ENCODE measurements at regions not wholly inside any gene's neighbourhood (a gene's known extent, or its start where the extent isn't known, plus 50 kb on each side); places are given as distances from the start of the nearest gene placed in this dataset.

DNA sequence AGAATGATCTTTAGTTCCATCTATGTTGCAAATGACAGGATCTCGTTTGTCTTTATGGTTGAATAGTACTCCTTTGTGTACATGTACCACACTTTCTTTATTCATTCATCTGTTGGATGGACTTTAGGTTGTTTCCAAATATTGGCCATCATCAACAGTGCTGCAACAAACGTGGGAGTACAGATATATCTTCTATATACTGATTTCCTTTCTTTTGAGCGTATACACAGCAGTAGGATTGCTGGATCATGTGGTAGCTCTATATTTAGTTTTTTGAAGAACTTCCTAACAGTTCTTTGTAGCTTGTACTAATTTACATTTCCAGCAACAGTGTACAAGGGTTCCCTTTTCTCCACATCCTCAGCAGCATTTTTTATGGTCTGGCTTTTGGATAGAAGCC lies 407.5 kb upstream of the ANO5 start:
- ATAC-seq = no peak
- TF ChIP-seq TOX (CRISPR knock-in tag; IDR thresholded peaks at IDR 0.05; ENCODE audit: borderline replicate concordance) (no peak), GLIS3 (CRISPR knock-in tag; IDR thresholded peaks at IDR 0.05) (no peak), ZFP30 (CRISPR knock-in tag; IDR thresholded peaks at IDR 0.05) (no peak), BACH2 (CRISPR knock-in tag; IDR thresholded peaks at IDR 0.05; ENCODE audit: borderline replicate concordance) (no peak), SNAI2 (CRISPR knock-in tag; IDR thresholded peaks at IDR 0.05) (no peak), ZNF565 (CRISPR knock-in tag; conservative IDR thresholded peaks at IDR 0.05; ENCODE audit: low read depth) (no peak), ZFP3 (CRISPR knock-in tag; IDR thresholded peaks at IDR 0.05) (no peak), PPARA (CRISPR knock-in tag; IDR thresholded peaks at IDR 0.05; ENCODE audit: borderline replicate concordance) (no peak), ZNF8 (CRISPR knock-in tag; IDR thresholded peaks at IDR 0.05) (no peak), RARB (CRISPR knock-in tag; IDR thresholded peaks at IDR 0.05) (no peak), ESRRG (CRISPR knock-in tag; IDR thresholded peaks at IDR 0.05) (no peak), ISL1 (CRISPR knock-in tag; IDR thresholded peaks at IDR 0.05) (no peak)
- TF ChIP-seq, protein P1, sequence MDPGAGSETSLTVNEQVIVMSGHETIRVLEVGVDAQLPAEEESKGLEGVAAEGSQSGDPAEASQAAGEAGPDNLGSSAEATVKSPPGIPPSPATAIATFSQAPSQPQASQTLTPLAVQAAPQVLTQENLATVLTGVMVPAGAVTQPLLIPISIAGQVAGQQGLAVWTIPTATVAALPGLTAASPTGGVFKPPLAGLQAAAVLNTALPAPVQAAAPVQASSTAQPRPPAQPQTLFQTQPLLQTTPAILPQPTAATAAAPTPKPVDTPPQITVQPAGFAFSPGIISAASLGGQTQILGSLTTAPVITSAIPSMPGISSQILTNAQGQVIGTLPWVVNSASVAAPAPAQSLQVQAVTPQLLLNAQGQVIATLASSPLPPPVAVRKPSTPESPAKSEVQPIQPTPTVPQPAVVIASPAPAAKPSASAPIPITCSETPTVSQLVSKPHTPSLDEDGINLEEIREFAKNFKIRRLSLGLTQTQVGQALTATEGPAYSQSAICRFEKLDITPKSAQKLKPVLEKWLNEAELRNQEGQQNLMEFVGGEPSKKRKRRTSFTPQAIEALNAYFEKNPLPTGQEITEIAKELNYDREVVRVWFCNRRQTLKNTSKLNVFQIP (CRISPR knock-in tag; IDR thresholded peaks at IDR 0.05; ENCODE audit: borderline replicate concordance, low read depth) = no peak
- TF ChIP-seq, protein P2, sequence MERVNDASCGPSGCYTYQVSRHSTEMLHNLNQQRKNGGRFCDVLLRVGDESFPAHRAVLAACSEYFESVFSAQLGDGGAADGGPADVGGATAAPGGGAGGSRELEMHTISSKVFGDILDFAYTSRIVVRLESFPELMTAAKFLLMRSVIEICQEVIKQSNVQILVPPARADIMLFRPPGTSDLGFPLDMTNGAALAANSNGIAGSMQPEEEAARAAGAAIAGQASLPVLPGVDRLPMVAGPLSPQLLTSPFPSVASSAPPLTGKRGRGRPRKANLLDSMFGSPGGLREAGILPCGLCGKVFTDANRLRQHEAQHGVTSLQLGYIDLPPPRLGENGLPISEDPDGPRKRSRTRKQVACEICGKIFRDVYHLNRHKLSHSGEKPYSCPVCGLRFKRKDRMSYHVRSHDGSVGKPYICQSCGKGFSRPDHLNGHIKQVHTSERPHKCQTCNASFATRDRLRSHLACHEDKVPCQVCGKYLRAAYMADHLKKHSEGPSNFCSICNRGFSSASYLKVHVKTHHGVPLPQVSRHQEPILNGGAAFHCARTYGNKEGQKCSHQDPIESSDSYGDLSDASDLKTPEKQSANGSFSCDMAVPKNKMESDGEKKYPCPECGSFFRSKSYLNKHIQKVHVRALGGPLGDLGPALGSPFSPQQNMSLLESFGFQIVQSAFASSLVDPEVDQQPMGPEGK (CRISPR knock-in tag; IDR thresholded peaks at IDR 0.05; ENCODE audit: borderline replicate concordance) = no peak
- TF ChIP-seq, protein P3, sequence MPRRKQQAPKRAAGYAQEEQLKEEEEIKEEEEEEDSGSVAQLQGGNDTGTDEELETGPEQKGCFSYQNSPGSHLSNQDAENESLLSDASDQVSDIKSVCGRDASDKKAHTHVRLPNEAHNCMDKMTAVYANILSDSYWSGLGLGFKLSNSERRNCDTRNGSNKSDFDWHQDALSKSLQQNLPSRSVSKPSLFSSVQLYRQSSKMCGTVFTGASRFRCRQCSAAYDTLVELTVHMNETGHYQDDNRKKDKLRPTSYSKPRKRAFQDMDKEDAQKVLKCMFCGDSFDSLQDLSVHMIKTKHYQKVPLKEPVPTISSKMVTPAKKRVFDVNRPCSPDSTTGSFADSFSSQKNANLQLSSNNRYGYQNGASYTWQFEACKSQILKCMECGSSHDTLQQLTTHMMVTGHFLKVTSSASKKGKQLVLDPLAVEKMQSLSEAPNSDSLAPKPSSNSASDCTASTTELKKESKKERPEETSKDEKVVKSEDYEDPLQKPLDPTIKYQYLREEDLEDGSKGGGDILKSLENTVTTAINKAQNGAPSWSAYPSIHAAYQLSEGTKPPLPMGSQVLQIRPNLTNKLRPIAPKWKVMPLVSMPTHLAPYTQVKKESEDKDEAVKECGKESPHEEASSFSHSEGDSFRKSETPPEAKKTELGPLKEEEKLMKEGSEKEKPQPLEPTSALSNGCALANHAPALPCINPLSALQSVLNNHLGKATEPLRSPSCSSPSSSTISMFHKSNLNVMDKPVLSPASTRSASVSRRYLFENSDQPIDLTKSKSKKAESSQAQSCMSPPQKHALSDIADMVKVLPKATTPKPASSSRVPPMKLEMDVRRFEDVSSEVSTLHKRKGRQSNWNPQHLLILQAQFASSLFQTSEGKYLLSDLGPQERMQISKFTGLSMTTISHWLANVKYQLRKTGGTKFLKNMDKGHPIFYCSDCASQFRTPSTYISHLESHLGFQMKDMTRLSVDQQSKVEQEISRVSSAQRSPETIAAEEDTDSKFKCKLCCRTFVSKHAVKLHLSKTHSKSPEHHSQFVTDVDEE (CRISPR knock-in tag; IDR thresholded peaks at IDR 0.05) = no peak
- TF ChIP-seq, protein P4, sequence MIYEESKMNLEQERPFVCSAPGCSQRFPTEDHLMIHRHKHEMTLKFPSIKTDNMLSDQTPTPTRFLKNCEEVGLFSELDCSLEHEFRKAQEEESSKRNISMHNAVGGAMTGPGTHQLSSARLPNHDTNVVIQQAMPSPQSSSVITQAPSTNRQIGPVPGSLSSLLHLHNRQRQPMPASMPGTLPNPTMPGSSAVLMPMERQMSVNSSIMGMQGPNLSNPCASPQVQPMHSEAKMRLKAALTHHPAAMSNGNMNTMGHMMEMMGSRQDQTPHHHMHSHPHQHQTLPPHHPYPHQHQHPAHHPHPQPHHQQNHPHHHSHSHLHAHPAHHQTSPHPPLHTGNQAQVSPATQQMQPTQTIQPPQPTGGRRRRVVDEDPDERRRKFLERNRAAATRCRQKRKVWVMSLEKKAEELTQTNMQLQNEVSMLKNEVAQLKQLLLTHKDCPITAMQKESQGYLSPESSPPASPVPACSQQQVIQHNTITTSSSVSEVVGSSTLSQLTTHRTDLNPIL (CRISPR knock-in tag; IDR thresholded peaks at IDR 0.05; ENCODE audit: low read depth) = no peak

DNA sequence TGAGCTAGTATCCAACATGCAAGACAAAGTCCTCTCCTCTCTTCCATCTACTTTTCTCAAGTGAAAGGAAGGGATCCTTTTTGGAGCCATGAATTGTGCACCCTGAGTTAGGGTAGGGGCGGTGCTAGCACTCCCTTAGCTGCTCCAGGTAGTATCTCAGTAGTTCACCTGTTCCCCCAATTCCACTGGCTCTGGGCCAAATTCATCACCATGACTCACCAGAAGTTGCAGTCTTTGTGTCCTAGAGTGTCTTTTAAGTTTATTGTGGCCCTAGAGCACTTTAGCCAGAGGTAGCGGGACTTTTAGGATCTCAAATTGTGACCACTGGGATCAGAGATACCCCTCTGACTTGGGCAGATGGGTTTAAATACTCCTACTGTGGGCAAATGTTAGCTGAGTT lies 398.6 kb upstream of the ANO5 start:
- no peak for ATAC-seq

More for the DNA sequence above, 398.6 kb upstream of the ANO5 start:
- TF ChIP-seq ZC3H10 (CRISPR knock-in tag; IDR thresholded peaks at IDR 0.05) (no peak), TOX (CRISPR knock-in tag; IDR thresholded peaks at IDR 0.05; ENCODE audit: borderline replicate concordance) (no peak), SNAI2 (CRISPR knock-in tag; IDR thresholded peaks at IDR 0.05) (no peak), ZFP30 (CRISPR knock-in tag; IDR thresholded peaks at IDR 0.05) (no peak), ISL1 (CRISPR knock-in tag; IDR thresholded peaks at IDR 0.05) (no peak)
- TF ChIP-seq, protein P4 (CRISPR knock-in tag; IDR thresholded peaks at IDR 0.05; ENCODE audit: low read depth) = no peak
- TF ChIP-seq, protein P5, sequence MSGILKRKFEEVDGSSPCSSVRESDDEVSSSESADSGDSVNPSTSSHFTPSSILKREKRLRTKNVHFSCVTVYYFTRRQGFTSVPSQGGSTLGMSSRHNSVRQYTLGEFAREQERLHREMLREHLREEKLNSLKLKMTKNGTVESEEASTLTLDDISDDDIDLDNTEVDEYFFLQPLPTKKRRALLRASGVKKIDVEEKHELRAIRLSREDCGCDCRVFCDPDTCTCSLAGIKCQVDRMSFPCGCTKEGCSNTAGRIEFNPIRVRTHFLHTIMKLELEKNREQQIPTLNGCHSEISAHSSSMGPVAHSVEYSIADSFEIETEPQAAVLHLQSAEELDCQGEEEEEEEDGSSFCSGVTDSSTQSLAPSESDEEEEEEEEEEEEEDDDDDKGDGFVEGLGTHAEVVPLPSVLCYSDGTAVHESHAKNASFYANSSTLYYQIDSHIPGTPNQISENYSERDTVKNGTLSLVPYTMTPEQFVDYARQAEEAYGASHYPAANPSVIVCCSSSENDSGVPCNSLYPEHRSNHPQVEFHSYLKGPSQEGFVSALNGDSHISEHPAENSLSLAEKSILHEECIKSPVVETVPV (CRISPR knock-in tag; IDR thresholded peaks at IDR 0.05) = no peak
- TF ChIP-seq, protein P2 (CRISPR knock-in tag; IDR thresholded peaks at IDR 0.05; ENCODE audit: borderline replicate concordance) = no peak
- TF ChIP-seq, protein P3 (CRISPR knock-in tag; IDR thresholded peaks at IDR 0.05) = no peak
